ENCODE measurements at regions not wholly inside any gene's neighbourhood (a gene's known extent, or its start where the extent isn't known, plus 50 kb on each side); places are given as distances from the start of the nearest gene placed in this dataset.

DNA sequence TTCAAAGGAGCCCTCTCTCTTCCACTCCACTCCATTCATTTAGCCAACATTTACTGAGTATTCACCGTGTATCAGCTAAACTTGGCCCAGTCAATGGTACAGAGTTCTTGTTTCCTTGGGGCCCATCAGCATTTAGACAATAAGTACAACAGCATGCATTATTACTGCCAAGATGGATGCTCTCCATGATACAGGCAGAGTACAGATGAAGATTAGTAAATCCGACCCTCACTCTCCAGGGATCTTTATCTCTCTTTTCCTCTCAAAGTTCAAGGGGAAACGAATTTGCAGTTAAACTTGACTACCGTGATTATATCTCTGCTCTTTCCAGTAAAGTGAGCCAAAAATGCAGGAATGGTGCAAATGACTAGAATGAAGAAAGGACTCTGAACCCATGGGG is 184.6 kb upstream of the DUSP10 start:
- no peak for TF ChIP-seq POLR2A (IDR thresholded peaks at IDR 0.05; ENCODE audit: borderline replicate concordance, extremely low read depth, insufficient read depth, insufficient read length)
- TF ChIP-seq TCF7L2 (IDR thresholded peaks at IDR 0.05; ENCODE audit: borderline replicate concordance, extremely low read depth, insufficient read depth, insufficient read length) = no peak
- TF ChIP-seq, protein P1, sequence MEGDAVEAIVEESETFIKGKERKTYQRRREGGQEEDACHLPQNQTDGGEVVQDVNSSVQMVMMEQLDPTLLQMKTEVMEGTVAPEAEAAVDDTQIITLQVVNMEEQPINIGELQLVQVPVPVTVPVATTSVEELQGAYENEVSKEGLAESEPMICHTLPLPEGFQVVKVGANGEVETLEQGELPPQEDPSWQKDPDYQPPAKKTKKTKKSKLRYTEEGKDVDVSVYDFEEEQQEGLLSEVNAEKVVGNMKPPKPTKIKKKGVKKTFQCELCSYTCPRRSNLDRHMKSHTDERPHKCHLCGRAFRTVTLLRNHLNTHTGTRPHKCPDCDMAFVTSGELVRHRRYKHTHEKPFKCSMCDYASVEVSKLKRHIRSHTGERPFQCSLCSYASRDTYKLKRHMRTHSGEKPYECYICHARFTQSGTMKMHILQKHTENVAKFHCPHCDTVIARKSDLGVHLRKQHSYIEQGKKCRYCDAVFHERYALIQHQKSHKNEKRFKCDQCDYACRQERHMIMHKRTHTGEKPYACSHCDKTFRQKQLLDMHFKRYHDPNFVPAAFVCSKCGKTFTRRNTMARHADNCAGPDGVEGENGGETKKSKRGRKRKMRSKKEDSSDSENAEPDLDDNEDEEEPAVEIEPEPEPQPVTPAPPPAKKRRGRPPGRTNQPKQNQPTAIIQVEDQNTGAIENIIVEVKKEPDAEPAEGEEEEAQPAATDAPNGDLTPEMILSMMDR (IDR thresholded peaks at IDR 0.05 in 2 of 3, conservative IDR thresholded peaks at IDR 0.05 in 1 of 3; ENCODE audit: borderline replicate concordance in 1 of 3, insufficient read depth in 1 of 3, low read depth in 2 of 3, low read length in 2 of 3) = no peak
- TF ChIP-seq ZFX (IDR thresholded peaks at IDR 0.05) = no peak
- TF ChIP-seq ZNF274 (IDR thresholded peaks at IDR 0.05; ENCODE audit: low read depth, low read length) = no peak
- TF ChIP-seq SRF (IDR thresholded peaks at IDR 0.05; ENCODE audit: low read depth) = no peak
- TF ChIP-seq RAD21 (IDR thresholded peaks at IDR 0.05; ENCODE audit: low read depth) = no peak

All from HCT116 (cell line).